Astrocyte (in vitro differentiated cells and primary cell): ENCODE measurements at regions not wholly inside any gene's neighbourhood (a gene's known extent, or its start where the extent isn't known, plus 50 kb on each side); places are given as distances from the start of the nearest gene placed in this dataset.

Experiments used
- DNase-seq: peaks from one replicate; pipeline ENCODE4 v3.0.0-alpha.2; 2010; ENCODE audit warnings: low read depth
- FAIRE-seq: peaks from 2 replicates; lab custom pipeline; 2011; peaks lifted over from hg19 to GRCh38; lab: Jason Lieb, UNC
- H2AFZ ChIP-seq: 2 replicates; pipeline ENCODE4 v1.6.0; 2012; ENCODE audit warnings: low read depth, low read length, inconsistent platforms
- H3K27ac ChIP-seq: 2 replicates; pipeline ENCODE4 v1.5.1; 2011; ENCODE audit warnings: low read depth, low read length, inconsistent platforms
- H3K27me3 ChIP-seq: 2 replicates; pipeline ENCODE4 v1.6.0; 2011; ENCODE audit warnings: low read length, inconsistent platforms; ENCODE audit not compliant: insufficient read depth
- H3K36me3 ChIP-seq: 2 replicates; pipeline ENCODE4 v1.5.1; 2011; ENCODE audit warnings: low read length, inconsistent platforms; ENCODE audit not compliant: insufficient read depth
- H3K4me1 ChIP-seq: 2 replicates; pipeline ENCODE4 v1.5.1; 2011; ENCODE audit warnings: low read length, inconsistent platforms; ENCODE audit not compliant: insufficient read depth
- H3K4me2 ChIP-seq: 2 replicates; pipeline ENCODE4 v1.6.0; 2012; ENCODE audit warnings: low read length, inconsistent platforms
- H3K4me3 ChIP-seq: 2 replicates; pipeline ENCODE4 v1.5.1; 2011; ENCODE audit warnings: low read depth, mild to moderate bottlenecking, low read length, inconsistent platforms; ENCODE audit not compliant: insufficient read depth
- H3K79me2 ChIP-seq: 2 replicates; pipeline ENCODE4 v1.6.0; 2012; ENCODE audit warnings: mild to moderate bottlenecking, low read length, inconsistent platforms; ENCODE audit not compliant: insufficient read depth
- H3K9ac ChIP-seq: 2 replicates; pipeline ENCODE4 v1.6.0; 2012; ENCODE audit warnings: mild to moderate bottlenecking, low read length, inconsistent platforms
- H3K9me3 ChIP-seq: 2 replicates; pipeline ENCODE4 v1.5.1; 2012; ENCODE audit warnings: low read depth, mild to moderate bottlenecking, low read length, inconsistent platforms; ENCODE audit not compliant: insufficient read depth
- H4K20me1 ChIP-seq: 2 replicates; pipeline ENCODE4 v1.6.0; 2012; ENCODE audit warnings: low read length, inconsistent platforms; ENCODE audit not compliant: insufficient read depth
- H3K27ac Mint-ChIP-seq: one replicate; pipeline ENCODE4 v1.8.0; 2021; ENCODE audit warnings: mild to moderate bottlenecking, mixed read lengths; ENCODE audit not compliant: unreplicated experiment
- H3K27me3 Mint-ChIP-seq: one replicate; pipeline ENCODE4 v1.8.0; 2021; ENCODE audit warnings: low read depth, mixed read lengths; ENCODE audit not compliant: unreplicated experiment
- H3K36me3 Mint-ChIP-seq: one replicate; pipeline ENCODE4 v1.8.0; 2021; ENCODE audit warnings: low read depth, mixed read lengths; ENCODE audit not compliant: unreplicated experiment
- H3K4me1 Mint-ChIP-seq: one replicate; pipeline ENCODE4 v1.8.0; 2021; ENCODE audit warnings: low read depth, mixed read lengths; ENCODE audit not compliant: unreplicated experiment
- H3K4me3 Mint-ChIP-seq: one replicate; pipeline ENCODE4 v1.8.0; 2021; ENCODE audit warnings: mild to moderate bottlenecking, moderate library complexity, mixed read lengths; ENCODE audit not compliant: unreplicated experiment
- H3K9me3 Mint-ChIP-seq: one replicate; pipeline ENCODE4 v1.8.0; 2021; ENCODE audit warnings: mild to moderate bottlenecking, mixed read lengths; ENCODE audit not compliant: unreplicated experiment
- EZH2 ChIP-seq: IDR thresholded peaks from 2 replicates; pipeline ENCODE4 v1.6.1; 2012; ENCODE audit warnings: mild to moderate bottlenecking, low read length, inconsistent platforms; ENCODE audit not compliant: insufficient read depth
- TF ChIP-seq, protein P1 (sequence below): IDR thresholded peaks from 2 replicates; pipeline ENCODE4 v1.5.1; 2011; ENCODE audit warnings: low read depth, mild to moderate bottlenecking, inconsistent platforms, low read length, moderate library complexity; ENCODE audit not compliant: insufficient read depth

GRCh38 chr20:24777746-24778145 is 171.3 kb upstream of the CST7 start:
- H3K36me3 ChIP-seq, result no peaks in the 10 kb centered on the region
- H3K9me3 Mint-ChIP-seq, result no peaks in the 10 kb centered on the region
- H3K27me3 ChIP-seq, result no peaks in the 10 kb centered on the region
- H3K36me3 Mint-ChIP-seq, result peaks cover 2% of the 10 kb centered on the region
- H2AFZ ChIP-seq, result no peak overlapping the region
- FAIRE-seq, result no peak
- no peak overlapping the region for H3K27ac ChIP-seq
- H3K4me2 ChIP-seq, result no peak overlapping the region
- no peaks in the 10 kb centered on the region for H3K79me2 ChIP-seq
- no peaks in the 10 kb centered on the region for H4K20me1 ChIP-seq
- H3K4me3 ChIP-seq, result no peak overlapping the region
- TF ChIP-seq, protein P1, sequence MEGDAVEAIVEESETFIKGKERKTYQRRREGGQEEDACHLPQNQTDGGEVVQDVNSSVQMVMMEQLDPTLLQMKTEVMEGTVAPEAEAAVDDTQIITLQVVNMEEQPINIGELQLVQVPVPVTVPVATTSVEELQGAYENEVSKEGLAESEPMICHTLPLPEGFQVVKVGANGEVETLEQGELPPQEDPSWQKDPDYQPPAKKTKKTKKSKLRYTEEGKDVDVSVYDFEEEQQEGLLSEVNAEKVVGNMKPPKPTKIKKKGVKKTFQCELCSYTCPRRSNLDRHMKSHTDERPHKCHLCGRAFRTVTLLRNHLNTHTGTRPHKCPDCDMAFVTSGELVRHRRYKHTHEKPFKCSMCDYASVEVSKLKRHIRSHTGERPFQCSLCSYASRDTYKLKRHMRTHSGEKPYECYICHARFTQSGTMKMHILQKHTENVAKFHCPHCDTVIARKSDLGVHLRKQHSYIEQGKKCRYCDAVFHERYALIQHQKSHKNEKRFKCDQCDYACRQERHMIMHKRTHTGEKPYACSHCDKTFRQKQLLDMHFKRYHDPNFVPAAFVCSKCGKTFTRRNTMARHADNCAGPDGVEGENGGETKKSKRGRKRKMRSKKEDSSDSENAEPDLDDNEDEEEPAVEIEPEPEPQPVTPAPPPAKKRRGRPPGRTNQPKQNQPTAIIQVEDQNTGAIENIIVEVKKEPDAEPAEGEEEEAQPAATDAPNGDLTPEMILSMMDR, result no peak
- TF ChIP-seq EZH2, result no peak
- peaks cover 16% of the 10 kb centered on the region for H3K27me3 Mint-ChIP-seq
- H3K9ac ChIP-seq, result no peak overlapping the region
- no peak overlapping the region for H3K4me3 Mint-ChIP-seq
- H3K9me3 ChIP-seq, result no peaks in the 10 kb centered on the region
- peaks cover 19% of the 10 kb centered on the region for H3K4me1 ChIP-seq
- peaks cover 29% of the 10 kb centered on the region for H3K4me1 Mint-ChIP-seq
- H3K27ac Mint-ChIP-seq, result no peak overlapping the region
- no peak for DNase-seq

GRCh38 chr20:24778585-24779031 is 170.5 kb upstream of the CST7 start:
- Histone ChIP-seq H3K9me3 (no peaks in the 10 kb centered on the region), H3K36me3 (no peaks in the 10 kb centered on the region), H3K4me1 (peaks cover 16% of the 10 kb centered on the region), H3K4me3 (no peak overlapping the region), H3K27ac (no peak overlapping the region), H3K9ac (no peak overlapping the region), H4K20me1 (no peaks in the 10 kb centered on the region), H3K4me2 (no peak overlapping the region), H3K79me2 (no peaks in the 10 kb centered on the region), H3K27me3 (no peaks in the 10 kb centered on the region), H2AFZ (no peak overlapping the region)
- no peak for TF ChIP-seq EZH2
- TF ChIP-seq, protein P1, result no peak
- H3K4me3 Mint-ChIP-seq, result no peak overlapping the region
- FAIRE-seq (no peak), DNase-seq (no peak)
- no peak overlapping the region for H3K27ac Mint-ChIP-seq
- H3K36me3 Mint-ChIP-seq, result peaks cover 2% of the 10 kb centered on the region
- H3K4me1 Mint-ChIP-seq, result peaks cover 20% of the 10 kb centered on the region
- peaks cover 20% of the 10 kb centered on the region for H3K27me3 Mint-ChIP-seq
- H3K9me3 Mint-ChIP-seq, result peaks cover 2% of the 10 kb centered on the region

- Histone ChIP-seq H3K27me3 (no peaks in the 10 kb centered on the region), H3K27ac (no peak overlapping the region), H3K36me3 (no peaks in the 10 kb centered on the region), H3K79me2 (no peaks in the 10 kb centered on the region), H2AFZ (no peak overlapping the region), H3K9me3 (no peaks in the 10 kb centered on the region), H3K4me3 (no peak overlapping the region), H3K9ac (no peak overlapping the region), H3K4me2 (no peak overlapping the region), H3K4me1 (peaks cover 13% of the 10 kb centered on the region), H4K20me1 (no peaks in the 10 kb centered on the region)
- no peak overlapping the region for H3K27ac Mint-ChIP-seq
- H3K9me3 Mint-ChIP-seq, result peaks cover 2% of the 10 kb centered on the region
- peaks cover 20% of the 10 kb centered on the region for H3K27me3 Mint-ChIP-seq
- peaks cover 2% of the 10 kb centered on the region for H3K36me3 Mint-ChIP-seq
- DNase-seq (no peak), FAIRE-seq (no peak)
- peaks cover 16% of the 10 kb centered on the region for H3K4me1 Mint-ChIP-seq
- TF ChIP-seq EZH2, result no peak
- TF ChIP-seq, protein P1, result no peak
- H3K4me3 Mint-ChIP-seq, result no peak overlapping the region
These were observed 169.9 kb upstream of the CST7 start for GRCh38 chr20:24779131-24779530.
